NCI-H2171 treated with DMSO at 0.1 percent for 48 hours (cell line): ENCODE measurements at regions not wholly inside any gene's neighbourhood (a gene's known extent, or its start where the extent isn't known, plus 50 kb on each side); places are given as distances from the start of the nearest gene placed in this dataset.
A peak's percentile ranks its signal among the peaks of the same experiment; 100 is the strongest.

ENCODE experiments used
- DNase-seq: peaks from one replicate; lab custom pipeline; 2025; lab: John Stamatoyannopoulos, UW

- DNase-seq = no peak
Observed at GRCh38 chr1:185581020-185581419, 153.2 kb upstream of the HMCN1 start.

- DNase-seq = no peak
Observed at GRCh38 chr1:185578293-185578692, 155.9 kb upstream of the HMCN1 start.

- no peak for DNase-seq
Observed at GRCh38 chr1:185574139-185574875, 159.9 kb upstream of the HMCN1 start.

DNA sequence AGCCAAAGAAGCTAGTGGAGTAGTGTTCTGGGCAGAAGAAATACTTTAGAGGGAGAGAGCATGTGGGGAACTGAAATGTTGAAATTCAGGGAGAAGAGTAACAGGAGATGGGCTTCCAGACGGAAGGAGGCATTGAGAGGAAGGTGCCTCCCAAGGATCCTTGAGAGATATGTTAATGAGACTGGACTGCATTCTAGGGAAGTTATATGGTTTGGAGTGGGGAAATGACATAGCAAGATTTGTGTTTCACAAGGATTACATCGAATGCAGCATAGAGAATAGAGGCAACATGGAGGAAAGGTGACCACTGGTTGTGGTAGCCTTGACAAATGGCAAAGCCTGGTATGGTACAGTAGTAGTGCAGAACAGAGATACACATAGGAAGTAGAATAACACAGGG is 160.5 kb upstream of the HMCN1 start:
- no peak for DNase-seq

DNA sequence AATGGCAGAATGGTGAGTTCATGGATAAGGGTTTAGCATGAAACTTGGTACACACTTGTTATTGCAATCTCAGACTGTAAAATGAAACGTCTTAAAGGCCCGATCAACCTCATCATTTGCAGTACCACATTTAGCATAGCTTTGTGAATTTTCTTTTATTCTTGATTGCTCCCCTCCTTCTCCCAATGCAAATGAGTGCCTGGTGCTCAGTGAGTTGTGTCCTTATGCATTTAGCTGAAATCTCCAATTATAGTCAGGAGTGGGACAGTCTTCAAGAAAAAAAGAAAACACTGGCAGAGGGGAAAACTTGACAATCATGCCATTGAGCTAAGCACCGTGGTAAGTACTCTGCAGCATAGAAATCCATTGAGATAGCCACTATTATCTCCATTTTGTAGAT is 161.0 kb upstream of the HMCN1 start:
- no peak for DNase-seq

- no peak for DNase-seq
Observed at GRCh38 chr1:185570962-185571361, 163.2 kb upstream of the HMCN1 start.

- DNase-seq = no peak
Observed at GRCh38 chr1:185568155-185569123, 165.8 kb upstream of the HMCN1 start.

GRCh38 chr1:185567440-185567839 is 166.8 kb upstream of the HMCN1 start:
- DNase-seq = no peak

GRCh38 chr1:185566995-185567394 is 167.2 kb upstream of the HMCN1 start:
- peak; percentile 11 for DNase-seq

DNA sequence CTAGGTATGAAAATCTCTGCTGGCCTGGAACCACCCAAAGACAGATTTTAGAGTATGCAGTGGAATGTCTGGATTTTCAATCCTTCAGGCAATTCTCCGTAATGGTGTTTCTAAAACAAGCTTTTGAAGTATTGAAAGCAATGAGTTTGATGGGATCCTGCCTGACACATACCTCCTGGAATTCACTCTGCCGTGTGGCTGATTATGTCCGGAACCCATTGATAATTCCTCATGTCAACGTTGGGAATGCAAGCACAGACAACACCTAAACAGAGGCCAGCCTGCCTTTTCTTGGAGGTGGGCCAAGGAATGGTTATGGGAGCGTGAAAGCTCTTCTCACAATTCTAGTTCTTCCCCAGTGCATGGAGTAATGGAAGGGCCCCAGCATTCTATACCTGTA is 168.9 kb upstream of the HMCN1 start:
- peak; percentile 65 for DNase-seq

DNA sequence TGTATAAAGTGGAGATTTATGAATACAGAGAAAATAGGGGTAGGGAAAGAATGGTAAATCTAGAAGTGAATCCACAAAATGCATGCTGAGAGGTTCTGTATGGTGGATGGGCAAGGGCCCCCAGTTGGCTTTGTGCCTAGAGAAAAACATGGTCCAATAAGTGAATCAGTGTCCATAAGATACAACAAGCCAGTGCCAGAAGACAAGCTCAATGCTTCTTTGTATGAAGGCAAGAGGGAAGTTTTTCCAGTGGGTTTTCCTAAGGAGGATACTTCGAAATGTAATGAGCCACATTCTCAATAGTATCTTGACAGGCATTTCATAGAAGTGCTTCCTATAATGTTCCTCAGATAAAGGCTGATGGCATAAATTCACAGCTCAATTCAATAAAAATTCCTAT is 169.4 kb upstream of the HMCN1 start:
- DNase-seq = no peak

DNA sequence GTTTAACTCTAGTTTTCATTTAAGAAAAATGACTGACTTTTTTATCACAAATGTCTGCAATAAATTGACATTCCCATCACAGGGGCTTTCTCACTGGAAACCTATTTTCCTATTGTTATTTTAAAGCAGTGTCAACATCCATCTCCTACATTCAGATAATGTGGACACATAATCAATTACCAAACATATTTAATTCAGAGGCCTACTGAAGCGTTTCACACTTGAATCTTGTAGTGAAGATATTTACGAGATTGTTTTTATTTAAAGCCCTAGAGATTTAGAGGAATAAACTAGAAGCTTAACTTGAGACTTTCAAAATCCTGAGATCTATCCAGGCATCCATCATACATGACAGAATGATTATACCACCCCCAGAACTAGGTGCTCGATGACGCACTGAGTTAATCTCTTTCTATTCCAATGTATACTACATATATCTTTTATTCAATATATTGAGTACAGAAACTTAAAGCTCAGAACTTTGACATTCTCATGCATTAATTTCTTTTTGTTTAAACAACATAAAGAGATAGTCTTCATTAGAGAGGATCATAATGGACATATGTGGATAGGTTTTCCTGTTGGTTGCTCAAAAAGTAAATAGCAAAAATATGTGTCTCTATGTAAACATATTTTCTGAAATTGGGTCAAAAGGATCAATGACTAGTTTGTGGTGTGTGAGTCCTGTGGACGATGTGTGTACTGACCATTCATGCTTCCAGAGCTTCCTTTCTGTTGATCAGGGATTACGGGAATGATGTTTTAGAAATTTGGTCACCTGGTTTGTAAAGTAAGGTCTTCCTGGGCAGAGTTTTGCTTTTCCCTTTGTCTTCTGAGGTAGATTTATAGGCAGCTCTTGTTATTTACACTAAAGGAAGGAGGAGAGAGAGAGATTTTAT is 171.5 kb upstream of the HMCN1 start:
- no peak for DNase-seq

GRCh38 chr1:185561629-185562028 is 172.6 kb upstream of the HMCN1 start:
- DNase-seq = no peak

GRCh38 chr1:185560760-185561159 is 173.4 kb upstream of the HMCN1 start:
- no peak for DNase-seq

DNA sequence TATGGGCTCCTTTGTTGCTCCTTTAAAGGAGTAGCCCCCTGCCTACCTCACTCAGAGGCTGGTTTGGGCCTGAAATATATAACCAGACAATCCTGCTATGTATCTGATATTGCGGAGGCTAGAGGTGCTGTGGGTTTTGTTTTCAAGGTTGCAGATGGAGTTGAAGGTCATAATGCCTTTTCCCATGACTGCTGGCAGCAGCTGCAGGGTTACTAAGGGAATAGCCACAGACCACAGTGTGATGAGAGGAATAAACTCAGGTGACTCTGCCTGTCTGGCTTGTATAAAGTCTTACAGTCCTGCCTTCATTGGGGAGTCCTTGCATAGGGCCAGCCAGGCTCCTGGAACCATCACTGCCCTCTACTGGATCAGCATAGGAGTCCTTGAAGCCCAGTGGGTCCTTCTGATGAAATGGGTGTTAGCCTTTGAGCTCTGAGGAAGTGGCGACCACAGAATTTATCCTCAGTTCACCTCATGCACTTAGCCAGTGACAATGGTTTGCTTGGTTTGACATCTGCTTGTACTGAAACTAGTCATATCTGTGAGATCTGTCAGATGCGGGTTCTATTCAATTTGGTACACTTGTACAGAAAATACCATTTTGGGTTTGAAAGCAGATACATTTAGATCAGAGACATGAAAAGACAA is 174.4 kb upstream of the HMCN1 start:
- no peak for DNase-seq

DNA sequence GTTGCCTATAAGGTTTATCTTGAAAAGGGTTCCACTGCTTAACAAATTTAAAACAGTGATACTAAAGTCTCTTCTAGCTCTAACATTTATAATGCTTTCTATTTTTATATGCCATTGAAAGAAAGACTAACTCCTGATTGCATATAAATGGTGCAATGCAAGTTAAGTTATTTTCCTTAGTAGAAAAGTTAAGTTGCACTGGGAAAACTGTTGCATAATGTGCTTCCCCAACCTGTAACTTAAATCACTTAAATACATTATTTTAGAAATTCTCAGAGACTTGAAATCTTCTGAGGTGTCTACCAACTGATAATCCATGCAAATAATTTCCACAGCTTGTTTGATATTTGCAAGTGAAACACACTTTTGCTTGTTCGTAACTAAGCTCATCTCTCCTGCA is 175.0 kb upstream of the HMCN1 start:
- no peak for DNase-seq

DNA sequence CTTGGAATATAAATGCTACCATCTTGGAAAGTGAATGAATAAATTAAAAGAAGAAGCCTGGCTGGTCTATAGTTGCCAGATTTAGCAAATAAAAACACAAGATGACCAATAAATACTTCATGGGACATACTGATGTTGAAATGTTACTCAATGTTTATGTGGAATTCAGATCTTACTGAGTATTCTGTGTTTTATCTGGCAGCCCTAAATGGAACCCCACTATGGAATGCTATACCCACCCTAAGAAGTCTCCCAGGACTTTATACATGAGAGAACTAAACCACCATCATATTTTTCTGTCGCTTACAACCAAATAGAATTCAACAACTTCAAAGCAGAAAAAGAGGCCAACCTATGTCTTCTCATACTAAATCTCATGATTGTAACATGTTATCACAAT is 177.6 kb upstream of the HMCN1 start:
- no peak for DNase-seq

DNA sequence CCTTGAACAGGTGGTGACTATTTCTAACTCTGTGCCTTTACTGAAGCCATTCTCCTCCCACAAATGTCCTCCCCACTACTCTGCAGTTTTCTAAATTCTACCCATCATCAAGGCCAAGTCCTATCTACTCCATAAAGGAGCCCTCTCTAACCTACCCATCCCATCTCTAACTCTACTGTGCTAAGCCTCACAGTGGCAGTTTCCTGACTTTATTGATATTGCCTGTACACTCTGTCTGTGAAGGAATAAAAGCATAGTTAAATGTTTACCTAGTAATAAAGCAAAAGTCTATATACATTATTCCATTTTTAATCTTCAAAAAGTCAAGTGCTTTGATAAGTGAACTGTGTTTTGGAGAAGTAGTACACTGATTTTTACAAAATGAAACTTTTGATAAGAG is 178.4 kb upstream of the HMCN1 start:
- DNase-seq = no peak

GRCh38 chr1:185551008-185551407 is 183.2 kb upstream of the HMCN1 start:
- no peak for DNase-seq

DNA sequence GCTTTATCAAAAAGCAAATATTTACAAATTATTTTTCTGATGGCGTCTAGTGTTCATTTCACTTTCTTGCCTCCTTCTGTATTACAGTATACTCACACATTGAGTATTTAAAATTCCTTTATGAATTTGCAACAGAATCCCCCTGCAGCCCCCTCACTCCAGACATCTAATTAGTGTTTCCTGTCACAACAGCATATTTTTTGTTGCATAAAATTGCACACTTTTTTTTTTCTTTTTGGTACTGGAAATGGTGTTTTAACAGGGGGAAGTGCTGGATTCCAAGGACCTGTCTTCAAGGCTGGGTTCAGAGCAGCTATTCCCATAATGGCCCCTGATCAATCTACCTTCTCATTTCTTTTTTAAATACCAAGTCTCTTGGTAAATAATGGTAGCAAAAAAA is 184.3 kb upstream of the HMCN1 start:
- DNase-seq = no peak

GRCh38 chr1:185546029-185546428 is 188.2 kb upstream of the HMCN1 start:
- DNase-seq = no peak

- DNase-seq = no peak
Observed at GRCh38 chr1:185541871-185542301, 192.3 kb upstream of the HMCN1 start.
